ENCODE measurements at regions not wholly inside any gene's neighbourhood (a gene's known extent, or its start where the extent isn't known, plus 50 kb on each side); places are given as distances from the start of the nearest gene placed in this dataset.

- TF ChIP-seq CTCF (conservative IDR thresholded peaks at IDR 0.05; ENCODE audit: low read depth) = no peak
- POLR2A ChIA-PET (ENCODE audit: low non-redundant PET) = no interaction called here
- H3K27ac ChIP-seq = no peak overlapping the region
- CTCF ChIA-PET = interaction anchor here (0.6 to 0.8 kb wide), 3 partner anchors 12 to 206 kb away, joined by 3 to 6 read pairs (median 3); no protein-coding TSS in a partner anchor
- no peak for DNase-seq (ENCODE audit: low spot score)
These were observed 562.2 kb upstream of the MEF2C start for GRCh38 chr5:89445106-89445745.

DNA sequence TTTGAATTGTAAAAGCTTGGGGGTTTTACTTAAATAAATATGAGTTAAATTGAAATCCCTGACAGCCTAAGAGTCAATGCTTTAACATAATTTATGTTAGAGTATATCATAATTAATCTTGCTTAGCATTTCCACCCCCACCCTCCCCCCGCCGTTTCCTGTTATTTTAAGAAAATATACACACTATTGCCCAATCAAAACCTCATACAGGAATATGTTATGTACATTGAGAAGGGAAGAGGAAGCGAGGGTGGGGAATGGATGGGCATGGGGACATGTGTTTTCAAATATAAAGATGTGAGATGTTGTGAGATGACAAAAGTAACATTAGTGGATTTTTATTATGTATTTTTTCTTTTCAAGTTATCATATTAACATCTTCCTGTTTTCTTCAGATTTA is 561.1 kb upstream of the MEF2C start:
- H3K27ac ChIP-seq = no peak overlapping the region
- ChIA-PET POLR2A (ENCODE audit: low non-redundant PET) (no interaction called here), CTCF (no interaction called here)
- DNase-seq (ENCODE audit: low spot score) = no peak
- no peak for TF ChIP-seq CTCF (conservative IDR thresholded peaks at IDR 0.05; ENCODE audit: low read depth)

GRCh38 chr5:89443508-89443907 is 560.5 kb upstream of the MEF2C start:
- CTCF ChIA-PET = no interaction called here
- DNase-seq (ENCODE audit: low spot score) = no peak
- POLR2A ChIA-PET (ENCODE audit: low non-redundant PET) = no interaction called here
- no peak overlapping the region for H3K27ac ChIP-seq
- TF ChIP-seq CTCF (conservative IDR thresholded peaks at IDR 0.05; ENCODE audit: low read depth) = no peak

DNA sequence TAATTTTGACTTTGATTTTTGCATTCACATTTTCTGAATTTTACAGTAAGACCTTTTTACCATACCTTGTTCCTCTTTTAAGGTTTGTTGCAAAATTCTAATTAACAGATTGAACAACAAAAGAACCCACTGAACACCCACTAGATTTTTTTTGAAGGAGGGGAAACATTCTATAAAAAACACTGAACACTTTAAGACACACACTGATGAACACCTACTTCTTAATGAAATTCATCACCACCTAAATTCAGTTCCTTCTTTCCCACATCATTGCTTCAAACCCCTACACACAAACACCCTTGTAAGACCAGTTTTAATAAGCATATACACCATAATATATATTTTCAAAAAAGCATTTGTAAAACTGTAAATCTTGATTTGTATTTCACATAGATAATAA is 559.0 kb upstream of the MEF2C start:
- no peak overlapping the region for H3K27ac ChIP-seq
- POLR2A ChIA-PET (ENCODE audit: low non-redundant PET) = no interaction called here
- no peak for DNase-seq (ENCODE audit: low spot score)
- TF ChIP-seq CTCF (conservative IDR thresholded peaks at IDR 0.05; ENCODE audit: low read depth) = no peak
- CTCF ChIA-PET = no interaction called here

DNA sequence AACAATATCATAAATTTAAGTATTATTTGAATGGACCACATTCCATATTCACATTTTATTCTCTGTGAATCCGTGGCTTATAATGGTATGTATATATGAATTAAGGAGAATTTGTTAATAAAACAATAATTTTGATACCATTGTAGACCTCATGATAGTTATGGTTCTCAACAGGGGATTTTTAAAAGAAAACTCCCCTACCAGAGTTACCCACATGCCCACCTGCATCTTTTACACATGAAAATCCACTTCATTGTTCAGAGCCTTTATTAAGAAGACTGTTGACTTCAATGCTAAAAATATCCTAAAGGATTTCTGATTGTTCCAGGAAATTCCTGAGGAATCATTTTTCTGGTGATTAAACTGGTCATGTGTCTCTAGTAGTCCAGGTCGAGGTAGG is 557.7 kb upstream of the MEF2C start:
- DNase-seq (ENCODE audit: low spot score) = no peak
- TF ChIP-seq CTCF (conservative IDR thresholded peaks at IDR 0.05; ENCODE audit: low read depth) = no peak
- CTCF ChIA-PET = no interaction called here
- POLR2A ChIA-PET (ENCODE audit: low non-redundant PET) = no interaction called here
- no peak overlapping the region for H3K27ac ChIP-seq

DNA sequence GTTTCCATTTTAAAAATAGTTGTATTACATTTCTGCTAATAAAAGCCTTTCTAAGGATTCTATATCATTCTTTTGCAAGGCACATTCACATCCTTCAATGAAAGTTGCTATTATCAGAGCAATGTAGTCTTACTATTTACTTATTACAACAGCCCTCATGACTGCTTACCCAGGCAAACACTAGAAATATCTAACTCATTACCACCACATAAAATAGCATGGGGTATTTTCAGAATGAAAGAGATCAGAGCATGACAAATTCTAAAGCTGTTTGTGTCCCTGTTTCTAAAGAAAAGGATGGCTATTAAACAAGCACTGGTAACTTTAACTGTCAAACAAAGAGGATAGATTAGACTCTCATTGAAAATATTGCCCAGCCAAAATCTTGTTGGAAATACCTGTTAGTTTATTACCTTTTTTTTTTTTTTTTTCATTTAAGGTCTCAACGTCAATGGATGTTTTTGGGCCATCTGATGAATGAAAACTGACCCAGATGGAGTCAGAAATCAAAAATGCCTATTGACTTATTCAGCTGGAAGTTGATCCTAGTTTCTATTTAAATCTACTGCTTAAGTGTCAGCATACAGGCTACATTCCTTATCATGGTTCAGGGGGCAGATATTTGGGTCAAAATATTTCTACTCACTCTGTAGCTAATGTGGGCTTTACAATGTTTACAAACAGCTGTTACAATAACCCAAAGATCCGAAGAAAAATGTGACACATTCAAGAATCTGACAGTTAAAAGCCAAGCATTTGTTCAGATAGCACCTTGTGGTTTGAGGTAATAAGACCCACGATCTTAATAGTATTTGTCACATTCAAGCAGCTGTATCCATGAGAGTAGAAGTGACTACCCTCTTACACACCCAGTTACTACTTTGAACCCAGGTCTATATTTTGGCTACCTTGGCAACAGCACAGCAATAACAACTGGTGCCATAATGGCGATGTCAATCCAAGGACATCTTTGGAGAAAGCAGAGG is 554.8 kb upstream of the MEF2C start:
- TF ChIP-seq CTCF (conservative IDR thresholded peaks at IDR 0.05; ENCODE audit: low read depth) = no peak
- POLR2A ChIA-PET (ENCODE audit: low non-redundant PET) = no interaction called here
- H3K27ac ChIP-seq = no peak overlapping the region
- CTCF ChIA-PET = interaction anchor here (0.6 kb wide), 1 partner anchor 908 kb away, joined by 4 read pairs; no protein-coding TSS in a partner anchor
- DNase-seq (ENCODE audit: low spot score) = no peak
